DMS114 treated with DMSO at 0.1 percent for 48 hours (cell line): ENCODE measurements at regions not wholly inside any gene's neighbourhood (a gene's known extent, or its start where the extent isn't known, plus 50 kb on each side); places are given as distances from the start of the nearest gene placed in this dataset.

Experiments
- DNase-seq: peaks from one replicate; lab custom pipeline; 2025; ENCODE audit not compliant: unreplicated experiment; lab: John Stamatoyannopoulos, UW

GRCh38 chr13:76751278-76751677, 134.9 kb downstream of the KCTD12 start:
- no peak for DNase-seq

- DNase-seq: no peak
Measured at GRCh38 chr13:76750126-76750525, 136.1 kb downstream of the KCTD12 start.

GRCh38 chr13:76745261-76746200, 140.7 kb downstream of the KCTD12 start:
- no peak for DNase-seq

- no peak for DNase-seq
Measured at GRCh38 chr13:76741624-76742023, 144.6 kb downstream of the KCTD12 start.

GRCh38 chr13:76741046-76741445, 145.2 kb downstream of the KCTD12 start:
- DNase-seq: no peak

GRCh38 chr13:76738616-76739015, 147.6 kb downstream of the KCTD12 start:
- DNase-seq: no peak

GRCh38 chr13:76737526-76737925, 148.7 kb downstream of the KCTD12 start:
- DNase-seq: no peak

- DNase-seq: no peak
Measured at GRCh38 chr13:76735641-76736040, 150.6 kb downstream of the KCTD12 start.

GRCh38 chr13:76733671-76734070, 152.5 kb downstream of the KCTD12 start:
- no peak for DNase-seq

- no peak for DNase-seq
Measured at GRCh38 chr13:76732367-76732766, 153.8 kb downstream of the KCTD12 start.

GRCh38 chr13:76730220-76730619, 156.0 kb downstream of the KCTD12 start:
- DNase-seq: no peak

- DNase-seq: no peak
Measured at GRCh38 chr13:76729691-76730090, 156.5 kb downstream of the KCTD12 start.

GRCh38 chr13:76725896-76726295, 160.3 kb downstream of the KCTD12 start:
- no peak for DNase-seq

- DNase-seq: no peak
Measured at GRCh38 chr13:76725211-76725610, 161.0 kb downstream of the KCTD12 start.

GRCh38 chr13:76724421-76724820, 161.8 kb downstream of the KCTD12 start:
- no peak for DNase-seq

GRCh38 chr13:76723551-76724232, 162.5 kb downstream of the KCTD12 start:
- no peak for DNase-seq

GRCh38 chr13:76722782-76723181, 163.4 kb downstream of the KCTD12 start:
- no peak for DNase-seq

- no peak for DNase-seq
Measured at GRCh38 chr13:76720821-76721220, 165.4 kb downstream of the KCTD12 start.

- DNase-seq: no peak
Measured at GRCh38 chr13:76720416-76720815, 165.8 kb downstream of the KCTD12 start.

- DNase-seq: no peak
Measured at GRCh38 chr13:76719955-76720354, 166.2 kb downstream of the KCTD12 start.

- DNase-seq: no peak
Measured at GRCh38 chr13:76717092-76717491, 169.1 kb downstream of the KCTD12 start.

- no peak for DNase-seq
Measured at GRCh38 chr13:76715621-76716020, 170.6 kb downstream of the KCTD12 start.
